Mesendoderm (in vitro differentiated cells): ENCODE measurements at regions not wholly inside any gene's neighbourhood (a gene's known extent, or its start where the extent isn't known, plus 50 kb on each side); places are given as distances from the start of the nearest gene placed in this dataset.

Experiments used
- DNase-seq: peaks from one replicate; pipeline ENCODE4 v3.0.0; 2013
- H2AK5ac ChIP-seq: 2 replicates; pipeline ENCODE4 v1.6.1; 2013; ENCODE audit warnings: low read length, inconsistent platforms
- H2BK120ac ChIP-seq: 2 replicates; pipeline ENCODE4 v1.6.1; 2013; ENCODE audit warnings: low read depth, mild to moderate bottlenecking, low read length, moderate library complexity, mixed read lengths
- H2BK15ac ChIP-seq: replicated peaks from 2 replicates; pipeline ENCODE4 v1.6.1; 2013; ENCODE audit warnings: low read depth, mild to moderate bottlenecking, moderate library complexity
- H2BK5ac ChIP-seq: 2 replicates; pipeline ENCODE4 v1.6.1; 2013; ENCODE audit warnings: low read length, inconsistent platforms
- H3K18ac ChIP-seq: 2 replicates; pipeline ENCODE4 v1.6.1; 2013; ENCODE audit warnings: mild to moderate bottlenecking, low read length, mixed read lengths
- H3K23ac ChIP-seq: one replicate; pipeline ENCODE4 v1.6.1; 2013; ENCODE audit warnings: low read length
- H3K27ac ChIP-seq: 2 replicates; pipeline ENCODE4 v1.5.1; 2013; ENCODE audit warnings: low read depth, mild to moderate bottlenecking, inconsistent platforms, low read length, moderate library complexity
- H3K27me3 ChIP-seq: 2 replicates; pipeline ENCODE4 v1.6.1; 2013; ENCODE audit warnings: low read length, control low read depth, mild to moderate bottlenecking, inconsistent platforms; ENCODE audit not compliant: insufficient read depth, poor library complexity
- H3K36me3 ChIP-seq: 2 replicates; pipeline ENCODE4 v1.6.1; 2013; ENCODE audit warnings: low read length, inconsistent platforms; ENCODE audit not compliant: control insufficient read depth, insufficient read depth
- H3K4ac ChIP-seq: one replicate; pipeline ENCODE4 v1.6.1; 2013; ENCODE audit warnings: low read depth, mild to moderate bottlenecking, low read length, moderate library complexity
- H3K4me1 ChIP-seq: 2 replicates; pipeline ENCODE4 v1.6.1; 2013; ENCODE audit warnings: low read depth, low read length, inconsistent platforms; ENCODE audit not compliant: control insufficient read depth
- H3K4me2 ChIP-seq: 2 replicates; pipeline ENCODE4 v1.6.1; 2013; ENCODE audit warnings: low read length
- H3K4me3 ChIP-seq: 2 replicates; pipeline ENCODE4 v1.5.1; 2013; ENCODE audit warnings: mild to moderate bottlenecking, low read length
- H3K56ac ChIP-seq: one replicate; pipeline ENCODE4 v1.6.1; 2013; ENCODE audit warnings: low read length
- H3K79me1 ChIP-seq: 2 replicates; pipeline ENCODE4 v1.6.1; 2013; ENCODE audit warnings: low read length, inconsistent platforms
- H3K79me2 ChIP-seq: 2 replicates; pipeline ENCODE4 v1.6.1; 2013; ENCODE audit warnings: mild to moderate bottlenecking, low read length; ENCODE audit not compliant: control insufficient read depth, insufficient read depth
- H3K9ac ChIP-seq: 2 replicates; pipeline ENCODE4 v1.6.1; 2013; ENCODE audit warnings: low read length, inconsistent platforms
- H4K5ac ChIP-seq: one replicate; pipeline ENCODE4 v1.6.1; 2013; ENCODE audit warnings: low read length
- H4K8ac ChIP-seq: one replicate; pipeline ENCODE4 v1.6.1; 2013; ENCODE audit warnings: low read depth, mild to moderate bottlenecking, control low read depth, low read length, moderate library complexity
- WGBS: extraction: QIAGEN DNeasy Blood & Tissue Kit; methylation state at CpG from one replicate; pipeline ENCODE4 v1.1.7; 2013; ENCODE audit warnings: low lambda C conversion rate, missing lambda C conversion rate; ENCODE audit not compliant: insufficient coverage; ENCODE audit errors: extremely low coverage; 5-methylcytosine and 5-hydroxymethylcytosine counted together

- Histone ChIP-seq H3K18ac (no peak overlapping the region), H3K79me1 (no peaks in the 10 kb centered on the region), H4K5ac (no peak overlapping the region), H3K56ac (no peak overlapping the region), H3K79me2 (no peaks in the 10 kb centered on the region), H3K9ac (no peak overlapping the region), H3K4ac (no peak overlapping the region), H2BK5ac (no peak overlapping the region), H3K27ac (no peak overlapping the region), H4K8ac (no peak overlapping the region), H3K4me3 (no peak overlapping the region), H3K4me1 (no peaks in the 10 kb centered on the region), H3K4me2 (no peak overlapping the region), H2BK120ac (no peak overlapping the region), H2AK5ac (no peak overlapping the region), H3K23ac (no peak overlapping the region), H3K36me3 (no peaks in the 10 kb centered on the region), H3K27me3 (no peaks in the 10 kb centered on the region), H2BK15ac (no peak overlapping the region)
- peak; percentile 51 for DNase-seq
- no CpG with 5 or more reads among the region's 2 CpGs for WGBS
These were observed 335.6 kb downstream of the SNAPC1 start for GRCh38 chr14:62097824-62098223.

GRCh38 chr14:62098357-62098756 is 336.1 kb downstream of the SNAPC1 start:
- H3K27ac ChIP-seq = no peak overlapping the region
- no peak overlapping the region for H2BK120ac ChIP-seq
- H2BK15ac ChIP-seq = no peak overlapping the region
- DNase-seq = no peak
- no peak overlapping the region for H2BK5ac ChIP-seq
- H3K9ac ChIP-seq = no peak overlapping the region
- H3K56ac ChIP-seq = no peak overlapping the region
- no peak overlapping the region for H3K18ac ChIP-seq
- no peak overlapping the region for H3K4me3 ChIP-seq
- H4K8ac ChIP-seq = no peak overlapping the region
- H3K27me3 ChIP-seq = no peaks in the 10 kb centered on the region
- H3K4me2 ChIP-seq = no peak overlapping the region
- H3K79me1 ChIP-seq = no peaks in the 10 kb centered on the region
- H3K36me3 ChIP-seq = no peaks in the 10 kb centered on the region
- no peak overlapping the region for H3K4ac ChIP-seq
- no peaks in the 10 kb centered on the region for H3K79me2 ChIP-seq
- H3K23ac ChIP-seq = no peak overlapping the region
- H2AK5ac ChIP-seq = no peak overlapping the region
- WGBS = no CpG with 5 or more reads among the region's 3 CpGs
- no peaks in the 10 kb centered on the region for H3K4me1 ChIP-seq
- no peak overlapping the region for H4K5ac ChIP-seq

GRCh38 chr14:62099091-62099490 is 336.9 kb downstream of the SNAPC1 start:
- H3K27me3 ChIP-seq = no peaks in the 10 kb centered on the region
- no peak overlapping the region for H2BK5ac ChIP-seq
- no CpG with 5 or more reads among the region's 1 CpG for WGBS
- no peak overlapping the region for H3K56ac ChIP-seq
- H3K79me1 ChIP-seq = no peaks in the 10 kb centered on the region
- no peak overlapping the region for H3K23ac ChIP-seq
- no peaks in the 10 kb centered on the region for H3K4me1 ChIP-seq
- H3K9ac ChIP-seq = no peak overlapping the region
- H4K5ac ChIP-seq = no peak overlapping the region
- no peak overlapping the region for H3K4ac ChIP-seq
- no peak overlapping the region for H3K18ac ChIP-seq
- no peak overlapping the region for H3K4me3 ChIP-seq
- no peak overlapping the region for H2BK120ac ChIP-seq
- H3K27ac ChIP-seq = no peak overlapping the region
- no peak overlapping the region for H3K4me2 ChIP-seq
- DNase-seq = no peak
- no peaks in the 10 kb centered on the region for H3K79me2 ChIP-seq
- H2BK15ac ChIP-seq = no peak overlapping the region
- H3K36me3 ChIP-seq = no peaks in the 10 kb centered on the region
- H2AK5ac ChIP-seq = no peak overlapping the region
- no peak overlapping the region for H4K8ac ChIP-seq

GRCh38 chr14:62101189-62101588 is 339.0 kb downstream of the SNAPC1 start:
- Histone ChIP-seq H3K27ac (no peak overlapping the region), H3K79me1 (no peaks in the 10 kb centered on the region), H3K56ac (no peak overlapping the region), H4K8ac (no peak overlapping the region), H2BK15ac (no peak overlapping the region), H3K79me2 (no peaks in the 10 kb centered on the region), H3K4me1 (no peaks in the 10 kb centered on the region), H3K4me2 (no peak overlapping the region), H2BK5ac (no peak overlapping the region), H3K36me3 (no peaks in the 10 kb centered on the region), H4K5ac (no peak overlapping the region), H3K4ac (no peak overlapping the region), H3K4me3 (no peak overlapping the region), H3K9ac (no peak overlapping the region), H2AK5ac (no peak overlapping the region), H3K23ac (no peak overlapping the region), H2BK120ac (no peak overlapping the region), H3K18ac (no peak overlapping the region), H3K27me3 (no peaks in the 10 kb centered on the region)
- no peak for DNase-seq
- 100% methylated on average over 1 of the region's 1 CpG for WGBS

GRCh38 chr14:62101673-62102348 is 339.6 kb downstream of the SNAPC1 start:
- no peaks in the 10 kb centered on the region for H3K36me3 ChIP-seq
- H3K56ac ChIP-seq = no peak overlapping the region
- H3K4me1 ChIP-seq = no peaks in the 10 kb centered on the region
- no CpG with 5 or more reads among the region's 3 CpGs for WGBS
- H3K4me2 ChIP-seq = no peak overlapping the region
- H3K27ac ChIP-seq = no peak overlapping the region
- no peak overlapping the region for H3K4ac ChIP-seq
- DNase-seq = no peak
- H2AK5ac ChIP-seq = no peak overlapping the region
- no peak overlapping the region for H2BK15ac ChIP-seq
- H2BK5ac ChIP-seq = no peak overlapping the region
- no peak overlapping the region for H3K18ac ChIP-seq
- no peaks in the 10 kb centered on the region for H3K79me2 ChIP-seq
- no peak overlapping the region for H4K8ac ChIP-seq
- no peaks in the 10 kb centered on the region for H3K27me3 ChIP-seq
- H2BK120ac ChIP-seq = no peak overlapping the region
- H3K9ac ChIP-seq = no peak overlapping the region
- H3K23ac ChIP-seq = no peak overlapping the region
- H3K4me3 ChIP-seq = no peak overlapping the region
- no peaks in the 10 kb centered on the region for H3K79me1 ChIP-seq
- no peak overlapping the region for H4K5ac ChIP-seq

- WGBS = no CpG with 5 or more reads among the region's 3 CpGs
- Histone ChIP-seq H3K56ac (no peak overlapping the region), H3K79me1 (no peaks in the 10 kb centered on the region), H2BK15ac (no peak overlapping the region), H3K36me3 (no peaks in the 10 kb centered on the region), H3K27ac (no peak overlapping the region), H3K4me1 (no peaks in the 10 kb centered on the region), H3K4me3 (no peak overlapping the region), H3K4me2 (no peak overlapping the region), H3K18ac (no peak overlapping the region), H4K8ac (no peak overlapping the region), H3K4ac (no peak overlapping the region), H4K5ac (no peak overlapping the region), H2BK120ac (no peak overlapping the region), H2BK5ac (no peak overlapping the region), H3K27me3 (no peaks in the 10 kb centered on the region), H3K9ac (no peak overlapping the region), H3K79me2 (no peaks in the 10 kb centered on the region), H2AK5ac (no peak overlapping the region), H3K23ac (no peak overlapping the region)
- DNase-seq = no peak
These were observed 340.1 kb downstream of the SNAPC1 start for GRCh38 chr14:62102349-62102725.
